ENCODE measurements at regions not wholly inside any gene's neighbourhood (a gene's known extent, or its start where the extent isn't known, plus 50 kb on each side); places are given as distances from the start of the nearest gene placed in this dataset.

- 5% methylated on average over 2 of the region's 2 CpGs for WGBS (ENCODE audit: insufficient coverage, insufficient replicate concordance, low lambda C conversion rate, missing lambda C conversion rate)
- H3K4me2 ChIP-seq (ENCODE audit: control insufficient read depth, insufficient read depth): no peak overlapping the region
- FAIRE-seq: no peak
Observed at GRCh38 chr2:217289907-217290280, 430.0 kb upstream of the TNP1 start.

More at GRCh38 chr2:217289907-217290280, 430.0 kb upstream of the TNP1 start:
- no peaks in the 10 kb centered on the region for H3K4me1 ChIP-seq (ENCODE audit: control insufficient read depth, insufficient read depth, low read length)
- TF ChIP-seq NFIC (IDR thresholded peaks at IDR 0.05; ENCODE audit: low read depth, low read length): no peak
- no peak for TF ChIP-seq CEBPB (IDR thresholded peaks at IDR 0.05; ENCODE audit: borderline replicate concordance in 1 of 2, low read depth in 2 of 2, low read length in 2 of 2)
- TF ChIP-seq JUNB (IDR thresholded peaks at IDR 0.05): no peak
- TF ChIP-seq CHD4 (IDR thresholded peaks at IDR 0.05): no peak
- no peak for TF ChIP-seq NFYB (IDR thresholded peaks at IDR 0.05; ENCODE audit: insufficient read depth, low read depth, low read length)
- no peak for TF ChIP-seq ZSCAN29 (IDR thresholded peaks at IDR 0.05)
- no peak for TF ChIP-seq SMARCA5 (IDR thresholded peaks at IDR 0.05)
- TF ChIP-seq ATF7 (IDR thresholded peaks at IDR 0.05; ENCODE audit: low read depth): no peak
- no peak for TF ChIP-seq BRCA1 (IDR thresholded peaks at IDR 0.05; ENCODE audit: low read depth, low read length)
- no peak for TF ChIP-seq MLLT1 (IDR thresholded peaks at IDR 0.05)
- no peak overlapping the region for H3K27ac ChIP-seq (ENCODE audit: control insufficient read depth, insufficient read depth)
- SMC1A ChIA-PET (ENCODE audit: uncharacterized antibody, unreplicated experiment): no interaction called here
- in situ Hi-C loops (cut with MboI) (no loop called here), intact Hi-C loops (cut with micrococcal nuclease; ENCODE audit: unreplicated experiment) (no loop called here)
- no peaks in the 10 kb centered on the region for H3K27me3 ChIP-seq (replicated peaks in 1 of 2; ENCODE audit: control insufficient read depth in 2 of 2, insufficient read depth in 2 of 2, low read length in 1 of 2)
- no peaks in the 10 kb centered on the region for H4K20me1 ChIP-seq (ENCODE audit: control insufficient read depth, insufficient read depth)
- no peak overlapping the region for H2AFZ ChIP-seq (ENCODE audit: control insufficient read depth, low read depth, low read length)
- H3K9ac ChIP-seq (ENCODE audit: control insufficient read depth, insufficient read depth, low read length): no peak overlapping the region
- POLR2A ChIA-PET: no interaction called here
- no peaks in the 10 kb centered on the region; the same call in 2 of the 3 replicates for H3K9me3 ChIP-seq (replicated peaks; ENCODE audit: control insufficient read depth, insufficient read depth, low read length)
- RAD21 ChIA-PET (ENCODE audit: unreplicated experiment): no interaction called here
- no peaks in the 10 kb centered on the region for H3K36me3 ChIP-seq (ENCODE audit: control insufficient read depth in 2 of 2, insufficient read depth in 2 of 2, low read length in 1 of 2)
- ATAC-seq: no peak
- no TSS peak for BruUV-seq (replicated peaks)
- CTCF ChIA-PET: no interaction called here
- H3K79me2 ChIP-seq (ENCODE audit: control insufficient read depth, insufficient read depth, low read length): no peaks in the 10 kb centered on the region
- H3K4me3 ChIP-seq: no peak overlapping the region
- no peak for DNase-seq (ENCODE audit: low read depth, low spot score)

All from GM12878 (cell line).